Kidney (tissue), 13 donors: ENCODE measurements at regions not wholly inside any gene's neighbourhood (a gene's known extent, or its start where the extent isn't known, plus 50 kb on each side); places are given as distances from the start of the nearest gene placed in this dataset.

ENCODE experiments used
- DNase-seq, 5 donors: peaks; one replicate each; pipeline ENCODE4 v3.0.0-alpha.2; 2013 to 2020
- FAIRE-seq: peaks from 2 replicates; lab custom pipeline; 2012; peaks lifted over from hg19 to GRCh38; lab: Jason Lieb, UNC
- H3K27ac ChIP-seq, 2 donors: one replicate each; pipeline ENCODE4 v1.7.0; 2013; ENCODE audit warnings: low read depth in 2 of 2, low read length in 2 of 2, inconsistent platforms in 1 of 2
- H3K27me3 ChIP-seq: one replicate; pipeline ENCODE4 v1.7.1; 2013; ENCODE audit warnings: low read length, inconsistent platforms; ENCODE audit not compliant: control insufficient read depth, insufficient read depth
- H3K36me3 ChIP-seq, 3 donors: one replicate each; pipeline versions ENCODE4 v1.7.0 to v1.7.1; 2013; ENCODE audit warnings: low read length in 3 of 3, control low read depth in 1 of 3, inconsistent platforms in 1 of 3; ENCODE audit not compliant: insufficient read depth in 3 of 3, control insufficient read depth in 2 of 3
- H3K4me1 ChIP-seq, 3 donors: one replicate each; pipeline versions ENCODE4 v1.7.0 to v1.7.1; 2013; ENCODE audit warnings: low read length in 3 of 3, inconsistent platforms in 1 of 3, low read depth in 1 of 3; ENCODE audit not compliant: control insufficient read depth in 2 of 3, insufficient read depth in 2 of 3
- H3K4me3 ChIP-seq, 3 donors: one replicate each; pipeline versions ENCODE4 v1.7.0 to v1.8.1; 2013; ENCODE audit warnings: low read length in 3 of 3, control low read depth in 1 of 3, inconsistent platforms in 1 of 3
- H3K9ac ChIP-seq, 3 donors: one replicate each; pipeline versions ENCODE4 v1.7.0 to v1.7.1; 2013; ENCODE audit warnings: low read length in 3 of 3, control low read depth in 1 of 3, inconsistent platforms in 1 of 3
- H3K9me3 ChIP-seq, 3 donors: one replicate each; pipeline versions ENCODE4 v1.7.0 to v1.7.1; 2013; ENCODE audit warnings: low read length in 3 of 3, control low read depth in 1 of 3, inconsistent platforms in 1 of 3; ENCODE audit not compliant: control insufficient read depth in 2 of 3, insufficient read depth in 1 of 3
- intact Hi-C: fragments of 100-400 bp; cut with DNase I; formaldehyde crosslinking; loops from one replicate; pipeline ENCODE4 v1.11.1; 2022
- TF ChIP-seq, protein P1 (sequence below): IDR thresholded peaks from 3 replicates; pipeline ENCODE4 v1.5.1; 2012; ENCODE audit warnings: mild to moderate bottlenecking, moderate library complexity, borderline replicate concordance; ENCODE audit not compliant: insufficient read depth; ENCODE audit errors: extremely low read depth
- donor health status: control.
- donor health status: control.
- donor health status: control.
- donor health status: control.
- donor health status: control.
- donor health status: DM: yes; HTN: yes; CAD: no.
- donor health status: Normal renal cell carcinoma (clear cell type).

- TF ChIP-seq, protein P1, sequence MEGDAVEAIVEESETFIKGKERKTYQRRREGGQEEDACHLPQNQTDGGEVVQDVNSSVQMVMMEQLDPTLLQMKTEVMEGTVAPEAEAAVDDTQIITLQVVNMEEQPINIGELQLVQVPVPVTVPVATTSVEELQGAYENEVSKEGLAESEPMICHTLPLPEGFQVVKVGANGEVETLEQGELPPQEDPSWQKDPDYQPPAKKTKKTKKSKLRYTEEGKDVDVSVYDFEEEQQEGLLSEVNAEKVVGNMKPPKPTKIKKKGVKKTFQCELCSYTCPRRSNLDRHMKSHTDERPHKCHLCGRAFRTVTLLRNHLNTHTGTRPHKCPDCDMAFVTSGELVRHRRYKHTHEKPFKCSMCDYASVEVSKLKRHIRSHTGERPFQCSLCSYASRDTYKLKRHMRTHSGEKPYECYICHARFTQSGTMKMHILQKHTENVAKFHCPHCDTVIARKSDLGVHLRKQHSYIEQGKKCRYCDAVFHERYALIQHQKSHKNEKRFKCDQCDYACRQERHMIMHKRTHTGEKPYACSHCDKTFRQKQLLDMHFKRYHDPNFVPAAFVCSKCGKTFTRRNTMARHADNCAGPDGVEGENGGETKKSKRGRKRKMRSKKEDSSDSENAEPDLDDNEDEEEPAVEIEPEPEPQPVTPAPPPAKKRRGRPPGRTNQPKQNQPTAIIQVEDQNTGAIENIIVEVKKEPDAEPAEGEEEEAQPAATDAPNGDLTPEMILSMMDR = no peak
Measured at GRCh38 chr4:24662542-24662941, 78.2 kb upstream of the DHX15 start.

GRCh38 chr4:24664956-24665355, 80.6 kb upstream of the DHX15 start:
- intact Hi-C loops = no loop called here
- no peak for FAIRE-seq
- TF ChIP-seq, protein P1 = no peak

More at GRCh38 chr4:24662542-24662941, 78.2 kb upstream of the DHX15 start:
- H3K27ac ChIP-seq = no peak overlapping the region
- DNase-seq = peak in 2 of 5 donors; percentile 43 to 54
- no peaks in the 10 kb centered on the region for H3K27me3 ChIP-seq
- no peaks in the 10 kb centered on the region for H3K9me3 ChIP-seq
- intact Hi-C loops = no loop called here
- H3K4me1 ChIP-seq = peaks cover 0 to 6% (median 3%) of the 10 kb centered on the region in 3 donors
- H3K36me3 ChIP-seq = no peaks in the 10 kb centered on the region
- no peak overlapping the region for H3K4me3 ChIP-seq
- no peak overlapping the region for H3K9ac ChIP-seq
- FAIRE-seq = no peak

DNA sequence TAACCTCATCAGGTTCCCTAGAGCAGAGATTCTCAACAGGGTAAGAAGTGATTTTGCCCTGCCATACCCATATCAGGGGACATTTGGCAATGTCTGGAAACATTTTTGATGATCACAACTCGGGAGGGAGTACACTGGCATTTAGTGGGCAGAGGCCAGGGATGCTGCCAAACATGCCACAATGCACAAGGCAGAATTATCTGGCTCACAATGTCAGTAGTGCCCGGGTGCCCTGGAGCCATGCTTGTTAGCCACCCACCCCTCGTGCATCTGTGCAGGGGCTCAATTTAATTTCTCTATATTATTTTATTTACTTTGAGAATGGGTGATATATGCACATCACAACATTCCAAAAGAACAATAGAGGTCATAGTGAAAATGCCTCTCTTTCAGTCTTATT, 82.0 kb upstream of the DHX15 start:
- Histone ChIP-seq H3K27me3 (no peaks in the 10 kb centered on the region), H3K9ac (no peak overlapping the region), H3K4me1 (no peaks in the 10 kb centered on the region), H3K4me3 (no peak overlapping the region), H3K36me3 (no peaks in the 10 kb centered on the region), H3K9me3 (no peaks in the 10 kb centered on the region), H3K27ac (no peak overlapping the region)
- DNase-seq (no peak), FAIRE-seq (no peak)
- TF ChIP-seq, protein P1 = no peak
- intact Hi-C loops = no loop called here

More at GRCh38 chr4:24664956-24665355, 80.6 kb upstream of the DHX15 start:
- Histone ChIP-seq H3K9ac (no peak overlapping the region), H3K36me3 (no peaks in the 10 kb centered on the region), H3K9me3 (no peaks in the 10 kb centered on the region), H3K27ac (no peak overlapping the region), H3K4me3 (no peak overlapping the region), H3K4me1 (no peaks in the 10 kb centered on the region), H3K27me3 (no peaks in the 10 kb centered on the region)
- no peak for DNase-seq
